NB4 (cell line): ENCODE measurements at regions not wholly inside any gene's neighbourhood (a gene's known extent, or its start where the extent isn't known, plus 50 kb on each side); places are given as distances from the start of the nearest gene placed in this dataset.

Experiments used
- POLR2A ChIP-seq: IDR thresholded peaks from 2 replicates; pipeline ENCODE4 v1.6.1; 2011; ENCODE audit warnings: mild to moderate bottlenecking; ENCODE audit not compliant: insufficient read length; ENCODE audit errors: extremely low read depth
- TF ChIP-seq, protein P1 (sequence below): IDR thresholded peaks from one replicate; pipeline ENCODE4 v1.5.1; 2012; ENCODE audit warnings: low read depth, low read length
- TF ChIP-seq, protein P2 (sequence below): IDR thresholded peaks from 2 replicates; pipeline ENCODE4 v1.6.1; 2011; ENCODE audit warnings: low read depth, low read length

DNA sequence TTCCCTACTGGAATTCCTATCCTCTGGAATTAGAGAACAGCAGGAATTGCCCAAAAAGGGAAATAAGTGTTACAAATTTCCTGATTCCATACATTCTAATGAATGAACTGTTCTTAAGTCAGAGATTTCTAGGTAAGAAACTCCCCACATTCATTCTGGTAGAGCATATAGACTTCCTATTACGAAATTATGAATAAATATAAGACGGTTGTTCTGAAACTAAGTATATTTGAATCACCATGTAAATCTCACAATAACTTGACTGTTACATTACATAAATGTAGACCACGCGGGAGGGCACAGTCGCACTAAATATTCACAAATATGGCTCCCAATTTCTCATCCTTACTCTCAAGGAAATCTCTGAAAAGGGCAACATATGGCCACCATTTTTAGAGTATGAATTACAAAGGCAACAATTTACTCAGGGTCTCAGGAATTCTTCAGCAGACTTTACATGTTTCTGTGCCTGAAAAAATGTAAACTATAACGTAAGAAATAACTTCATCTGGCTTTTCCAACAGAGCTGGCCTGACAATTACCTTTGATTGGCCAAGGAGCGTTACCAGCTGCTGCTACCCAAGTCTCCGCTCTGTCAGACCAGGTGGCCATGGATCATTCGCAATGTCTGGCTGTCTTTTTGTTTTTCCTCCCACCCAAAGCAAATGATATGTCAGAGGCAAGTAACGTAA lies 115.8 kb downstream of the MPP7 start:
- TF ChIP-seq, protein P1, sequence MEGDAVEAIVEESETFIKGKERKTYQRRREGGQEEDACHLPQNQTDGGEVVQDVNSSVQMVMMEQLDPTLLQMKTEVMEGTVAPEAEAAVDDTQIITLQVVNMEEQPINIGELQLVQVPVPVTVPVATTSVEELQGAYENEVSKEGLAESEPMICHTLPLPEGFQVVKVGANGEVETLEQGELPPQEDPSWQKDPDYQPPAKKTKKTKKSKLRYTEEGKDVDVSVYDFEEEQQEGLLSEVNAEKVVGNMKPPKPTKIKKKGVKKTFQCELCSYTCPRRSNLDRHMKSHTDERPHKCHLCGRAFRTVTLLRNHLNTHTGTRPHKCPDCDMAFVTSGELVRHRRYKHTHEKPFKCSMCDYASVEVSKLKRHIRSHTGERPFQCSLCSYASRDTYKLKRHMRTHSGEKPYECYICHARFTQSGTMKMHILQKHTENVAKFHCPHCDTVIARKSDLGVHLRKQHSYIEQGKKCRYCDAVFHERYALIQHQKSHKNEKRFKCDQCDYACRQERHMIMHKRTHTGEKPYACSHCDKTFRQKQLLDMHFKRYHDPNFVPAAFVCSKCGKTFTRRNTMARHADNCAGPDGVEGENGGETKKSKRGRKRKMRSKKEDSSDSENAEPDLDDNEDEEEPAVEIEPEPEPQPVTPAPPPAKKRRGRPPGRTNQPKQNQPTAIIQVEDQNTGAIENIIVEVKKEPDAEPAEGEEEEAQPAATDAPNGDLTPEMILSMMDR, result no peak
- TF ChIP-seq POLR2A, result no peak
- TF ChIP-seq, protein P2, sequence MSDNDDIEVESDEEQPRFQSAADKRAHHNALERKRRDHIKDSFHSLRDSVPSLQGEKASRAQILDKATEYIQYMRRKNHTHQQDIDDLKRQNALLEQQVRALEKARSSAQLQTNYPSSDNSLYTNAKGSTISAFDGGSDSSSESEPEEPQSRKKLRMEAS, result no peak
